ENCODE measurements at regions not wholly inside any gene's neighbourhood (a gene's known extent, or its start where the extent isn't known, plus 50 kb on each side); places are given as distances from the start of the nearest gene placed in this dataset.

- Histone ChIP-seq H3K79me2 (replicated peaks; ENCODE audit: insufficient read depth, low read length) (no peaks in the 10 kb centered on the region), H3F3A (ENCODE audit: insufficient read depth, low read length, poor library complexity, severe bottlenecking) (no peaks in the 10 kb centered on the region), H3K9ac (ENCODE audit: low read length) (no peak overlapping the region), H3K27me3 (ENCODE audit: insufficient read depth, low read depth, low read length) (no peaks in the 10 kb centered on the region), H4K20me1 (ENCODE audit: insufficient read depth) (no peaks in the 10 kb centered on the region), H3K9me3 (ENCODE audit: low read length) (no peaks in the 10 kb centered on the region), H3K9me2 (ENCODE audit: insufficient read depth, low read length) (no peaks in the 10 kb centered on the region), H2AFZ (ENCODE audit: low read depth, low read length) (no peak overlapping the region), H3K27ac (ENCODE audit: low read length) (no peak overlapping the region), H3K4me3 (ENCODE audit: low read length) (no peak overlapping the region), H3K36me3 (ENCODE audit: insufficient read depth, low read length) (no peaks in the 10 kb centered on the region), H3K4me2 (ENCODE audit: low read length) (no peak overlapping the region)
- TF ChIP-seq CTCF (IDR thresholded peaks at IDR 0.05; ENCODE audit: poor library complexity, severe bottlenecking) = no peak
- TF ChIP-seq SMC3 (conservative IDR thresholded peaks at IDR 0.05; ENCODE audit: poor library complexity) = no peak
- no peak for TF ChIP-seq MXI1 (conservative IDR thresholded peaks at IDR 0.05; ENCODE audit: poor library complexity, severe bottlenecking)
- TF ChIP-seq RAD21 (conservative IDR thresholded peaks at IDR 0.05) = no peak
- TF ChIP-seq REST (IDR thresholded peaks at IDR 0.05; ENCODE audit: borderline replicate concordance) = no peak
- TF ChIP-seq POLR2AphosphoS5 (IDR thresholded peaks at IDR 0.05) = no peak
- no peak for TF ChIP-seq EP300 (conservative IDR thresholded peaks at IDR 0.05; ENCODE audit: poor library complexity, severe bottlenecking)
- TF ChIP-seq TAF1 (IDR thresholded peaks at IDR 0.05; ENCODE audit: low read depth) = no peak
- no peak for TF ChIP-seq EZH2 (IDR thresholded peaks at IDR 0.05; ENCODE audit: borderline replicate concordance, insufficient read depth, low read length, poor library complexity, severe bottlenecking)
Observed at GRCh38 chr12:28100717-28101116, 89.5 kb upstream of the CCDC91 start.

- TF ChIP-seq EZH2 (IDR thresholded peaks at IDR 0.05; ENCODE audit: borderline replicate concordance, insufficient read depth, low read length, poor library complexity, severe bottlenecking) = no peak
- TF ChIP-seq CTCF (IDR thresholded peaks at IDR 0.05; ENCODE audit: poor library complexity, severe bottlenecking) = no peak
- TF ChIP-seq REST (IDR thresholded peaks at IDR 0.05; ENCODE audit: borderline replicate concordance) = no peak
- no peak for TF ChIP-seq RAD21 (conservative IDR thresholded peaks at IDR 0.05)
- TF ChIP-seq TAF1 (IDR thresholded peaks at IDR 0.05; ENCODE audit: low read depth) = no peak
- TF ChIP-seq POLR2AphosphoS5 (IDR thresholded peaks at IDR 0.05) = no peak
- TF ChIP-seq MXI1 (conservative IDR thresholded peaks at IDR 0.05; ENCODE audit: poor library complexity, severe bottlenecking) = no peak
- TF ChIP-seq SMC3 (conservative IDR thresholded peaks at IDR 0.05; ENCODE audit: poor library complexity) = no peak
- TF ChIP-seq EP300 (conservative IDR thresholded peaks at IDR 0.05; ENCODE audit: poor library complexity, severe bottlenecking) = no peak
- no peaks in the 10 kb centered on the region for H3K9me3 ChIP-seq (ENCODE audit: low read length)
Observed at GRCh38 chr12:28104316-28104715, 85.9 kb upstream of the CCDC91 start.

More at GRCh38 chr12:28104316-28104715, 85.9 kb upstream of the CCDC91 start:
- Histone ChIP-seq H3K4me2 (ENCODE audit: low read length) (no peak overlapping the region), H3K27ac (ENCODE audit: low read length) (no peak overlapping the region), H3K9me2 (ENCODE audit: insufficient read depth, low read length) (no peaks in the 10 kb centered on the region), H2AFZ (ENCODE audit: low read depth, low read length) (no peak overlapping the region), H3K36me3 (ENCODE audit: insufficient read depth, low read length) (no peaks in the 10 kb centered on the region), H4K20me1 (ENCODE audit: insufficient read depth) (no peaks in the 10 kb centered on the region), H3K27me3 (ENCODE audit: insufficient read depth, low read depth, low read length) (no peaks in the 10 kb centered on the region), H3K9ac (ENCODE audit: low read length) (no peak overlapping the region), H3K4me3 (ENCODE audit: low read length) (no peak overlapping the region), H3K79me2 (replicated peaks; ENCODE audit: insufficient read depth, low read length) (no peaks in the 10 kb centered on the region), H3F3A (ENCODE audit: insufficient read depth, low read length, poor library complexity, severe bottlenecking) (no peaks in the 10 kb centered on the region)

All from neural cell (in vitro differentiated cells).